Central memory CD8-positive, alpha-beta T cell (primary cell): ENCODE measurements at regions not wholly inside any gene's neighbourhood (a gene's known extent, or its start where the extent isn't known, plus 50 kb on each side); places are given as distances from the start of the nearest gene placed in this dataset.
"Not testable (repeated sequence)": the region's sequence is repeated elsewhere in the genome, so short reads cannot be mapped to it uniquely, and the experiment has no call there.

Experiments
- ATAC-seq: fragments of 150-1000 bp; cut with Tn5 transposase; replicated peaks from 2 replicates; pipeline ENCODE4 v1.10.0; 2022; ENCODE audit warnings: mild to moderate bottlenecking, moderate FRiP score, moderate number of reproducible peaks; ENCODE audit not compliant: poor library complexity, severe bottlenecking; ENCODE audit errors: extremely low read depth
- DNase-seq, 2 donors: peaks; one replicate each; pipeline ENCODE4 v3.0.0; 2021; ENCODE audit warnings: low spot score in 2 of 2
- H3K27ac Mint-ChIP-seq: one replicate; pipeline ENCODE4 v1.8.0; 2022; ENCODE audit warnings: low read depth, mild to moderate bottlenecking, moderate library complexity, mixed read lengths
- H3K27me3 Mint-ChIP-seq: one replicate; pipeline ENCODE4 v1.8.0; 2022; ENCODE audit warnings: mixed read lengths
- H3K36me3 Mint-ChIP-seq: one replicate; pipeline ENCODE4 v1.8.0; 2022; ENCODE audit warnings: mild to moderate bottlenecking, moderate library complexity, mixed read lengths; ENCODE audit not compliant: insufficient read depth
- H3K4me1 Mint-ChIP-seq: one replicate; pipeline ENCODE4 v1.8.0; 2022; ENCODE audit warnings: mixed read lengths
- H3K4me3 Mint-ChIP-seq: one replicate; pipeline ENCODE4 v1.8.0; 2022; ENCODE audit warnings: mild to moderate bottlenecking, moderate library complexity, mixed read lengths
- H3K9me3 Mint-ChIP-seq: one replicate; pipeline ENCODE4 v1.8.0; 2022; ENCODE audit warnings: mixed read lengths

DNA sequence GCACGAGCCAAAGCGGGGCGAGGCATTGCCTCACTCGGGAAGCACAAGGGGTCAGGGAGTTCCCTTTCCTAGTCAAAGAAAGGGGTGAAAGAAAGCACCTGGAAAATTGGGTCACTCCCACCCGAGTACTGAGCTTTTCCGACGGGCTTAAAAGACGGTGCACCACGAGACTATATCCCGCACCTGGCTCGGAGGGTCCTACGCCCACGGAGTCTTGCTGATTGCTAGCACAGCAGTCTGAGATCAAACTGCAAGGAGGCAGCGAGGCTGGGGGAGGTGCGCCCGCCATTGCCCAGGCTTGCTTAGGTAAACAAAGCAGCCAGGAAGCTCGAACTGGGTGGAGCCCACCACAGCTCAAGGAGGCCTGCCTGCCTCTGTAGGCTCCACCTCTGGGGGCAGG lies 172.2 kb upstream of the KCNH8 start:
- H3K36me3 Mint-ChIP-seq, DNase-seq, H3K27ac Mint-ChIP-seq, ATAC-seq, H3K4me3 Mint-ChIP-seq, H3K4me1 Mint-ChIP-seq: not testable (repeated sequence)
- Mint-ChIP-seq H3K27me3 (peaks cover 23% of the 10 kb centered on the region), H3K9me3 (peaks cover 14% of the 10 kb centered on the region)

DNA sequence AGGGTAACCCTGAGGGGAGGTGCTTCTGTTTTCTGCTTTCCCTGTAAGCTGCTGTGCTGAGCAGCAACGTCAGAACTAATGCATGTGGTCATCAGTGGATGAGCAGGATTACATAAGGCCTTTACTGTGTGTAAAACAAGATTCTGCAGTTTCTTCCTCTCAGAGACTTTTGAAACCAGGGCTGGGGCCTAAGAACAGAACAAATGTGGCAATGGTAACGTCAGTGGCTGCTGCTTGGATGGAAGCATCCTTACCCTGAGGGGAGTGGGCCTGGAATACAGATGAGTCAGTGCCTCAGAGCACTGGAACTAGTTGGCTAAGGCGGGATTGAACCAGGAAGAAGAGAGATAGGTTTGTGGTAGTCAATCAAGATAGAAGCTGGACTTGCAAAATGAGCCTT lies 180.2 kb upstream of the KCNH8 start:
- peaks cover 2% of the 10 kb centered on the region for H3K36me3 Mint-ChIP-seq
- ATAC-seq, result no peak

DNA sequence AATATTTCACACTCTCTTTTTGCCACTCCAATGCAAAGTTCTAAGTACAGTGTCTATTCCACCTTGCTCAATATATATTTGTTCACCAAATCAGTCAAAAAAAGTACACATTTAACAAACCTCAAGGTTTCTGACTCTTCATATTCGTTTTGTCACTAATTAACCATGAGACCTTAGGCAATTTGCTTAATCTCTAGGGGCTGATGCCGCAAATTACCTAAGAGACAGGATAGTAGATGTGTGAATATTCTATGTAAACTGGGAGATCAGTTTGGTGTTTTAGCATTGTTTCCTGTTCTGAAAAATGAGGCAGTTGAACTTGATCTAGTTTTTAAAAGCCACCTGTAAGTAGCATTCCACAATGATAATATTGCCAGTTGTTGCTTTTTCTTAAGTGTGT lies 182.5 kb upstream of the KCNH8 start:
- Mint-ChIP-seq H3K4me1 (no peaks in the 10 kb centered on the region), H3K27me3 (peaks cover 17% of the 10 kb centered on the region), H3K36me3 (peaks cover 2% of the 10 kb centered on the region), H3K9me3 (peaks cover 12% of the 10 kb centered on the region), H3K27ac (no peak overlapping the region), H3K4me3 (no peak overlapping the region)
- no peak for DNase-seq
- no peak for ATAC-seq

More for the DNA sequence above, 180.2 kb upstream of the KCNH8 start:
- no peak overlapping the region for H3K27ac Mint-ChIP-seq
- no peak for DNase-seq
- H3K9me3 Mint-ChIP-seq, result peaks cover 6% of the 10 kb centered on the region
- no peak overlapping the region for H3K4me3 Mint-ChIP-seq
- peaks cover 17% of the 10 kb centered on the region for H3K27me3 Mint-ChIP-seq
- H3K4me1 Mint-ChIP-seq, result no peaks in the 10 kb centered on the region

DNA sequence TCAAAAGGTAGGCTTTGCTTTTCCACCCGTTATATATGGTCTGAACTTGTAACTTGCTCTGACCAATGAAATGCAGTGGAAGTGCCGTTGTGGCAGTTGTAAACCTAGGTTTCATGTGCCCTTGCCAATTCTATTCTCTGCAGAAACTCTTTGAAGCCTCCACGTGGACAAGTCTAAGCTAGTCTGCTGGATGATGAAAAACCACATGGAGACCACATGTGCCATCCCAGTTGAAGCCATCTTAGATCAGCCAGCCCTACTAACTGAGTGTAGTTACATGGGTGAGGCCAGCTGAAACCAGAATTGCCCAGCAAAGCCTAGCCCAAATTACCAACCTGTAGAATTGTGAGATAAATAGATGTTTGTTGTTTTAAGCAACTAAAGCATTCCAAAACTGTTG lies 183.7 kb upstream of the KCNH8 start:
- ATAC-seq (no peak), DNase-seq (no peak)
- H3K4me3 Mint-ChIP-seq, result no peak overlapping the region
- H3K9me3 Mint-ChIP-seq, result peaks cover 12% of the 10 kb centered on the region
- no peaks in the 10 kb centered on the region for H3K4me1 Mint-ChIP-seq
- H3K27ac Mint-ChIP-seq, result no peak overlapping the region
- H3K27me3 Mint-ChIP-seq, result peaks cover 13% of the 10 kb centered on the region
- H3K36me3 Mint-ChIP-seq, result peaks cover 2% of the 10 kb centered on the region

DNA sequence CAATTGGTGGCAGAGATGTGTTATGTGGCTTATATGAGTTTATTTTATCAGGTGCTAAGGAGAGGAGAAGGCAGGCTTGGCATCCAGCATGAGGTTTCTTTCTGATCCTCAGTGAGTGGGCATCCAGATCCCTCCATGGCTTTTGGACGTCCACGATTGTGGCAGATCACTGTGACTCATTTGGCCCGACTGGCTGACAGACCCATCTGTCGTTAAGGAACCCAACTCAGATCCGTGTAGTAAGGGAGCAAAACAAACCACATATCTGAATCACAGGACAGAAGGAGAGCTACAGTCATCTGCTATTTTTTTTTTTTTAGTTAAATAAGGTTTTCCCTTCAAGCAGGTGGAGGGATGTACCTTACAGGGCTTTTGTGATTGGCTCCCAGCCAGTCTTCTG lies 197.0 kb upstream of the KCNH8 start:
- H3K4me3 Mint-ChIP-seq, result no peak overlapping the region
- no peaks in the 10 kb centered on the region for H3K4me1 Mint-ChIP-seq
- H3K27me3 Mint-ChIP-seq, result peaks cover 30% of the 10 kb centered on the region
- no peaks in the 10 kb centered on the region for H3K9me3 Mint-ChIP-seq
- H3K27ac Mint-ChIP-seq, result no peak overlapping the region
- DNase-seq (no peak), ATAC-seq (no peak)
- H3K36me3 Mint-ChIP-seq, result no peaks in the 10 kb centered on the region

DNA sequence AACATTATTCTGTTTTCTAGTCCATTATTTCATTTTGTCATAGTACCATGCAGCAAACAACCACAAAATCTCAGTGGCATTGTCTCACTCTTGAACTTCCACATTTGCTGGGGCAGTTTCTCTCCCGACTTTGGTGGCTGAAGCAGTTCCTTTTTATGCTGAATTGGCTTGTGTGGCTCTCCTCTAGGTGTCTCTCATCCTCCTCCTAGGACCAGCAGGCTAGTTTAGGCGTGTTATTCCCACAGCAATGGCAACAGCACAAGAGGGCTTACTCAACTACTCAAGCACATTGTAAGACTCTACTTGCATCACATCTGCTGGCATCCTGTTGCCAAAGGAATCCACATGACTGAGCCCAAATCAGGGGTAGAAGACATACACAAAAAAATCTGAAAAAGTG lies 201.8 kb upstream of the KCNH8 start:
- Mint-ChIP-seq H3K27me3 (peaks cover 28% of the 10 kb centered on the region), H3K36me3 (no peaks in the 10 kb centered on the region), H3K4me3 (no peak overlapping the region), H3K27ac (no peak overlapping the region), H3K9me3 (no peaks in the 10 kb centered on the region), H3K4me1 (no peaks in the 10 kb centered on the region)
- DNase-seq (no peak), ATAC-seq (no peak)

DNA sequence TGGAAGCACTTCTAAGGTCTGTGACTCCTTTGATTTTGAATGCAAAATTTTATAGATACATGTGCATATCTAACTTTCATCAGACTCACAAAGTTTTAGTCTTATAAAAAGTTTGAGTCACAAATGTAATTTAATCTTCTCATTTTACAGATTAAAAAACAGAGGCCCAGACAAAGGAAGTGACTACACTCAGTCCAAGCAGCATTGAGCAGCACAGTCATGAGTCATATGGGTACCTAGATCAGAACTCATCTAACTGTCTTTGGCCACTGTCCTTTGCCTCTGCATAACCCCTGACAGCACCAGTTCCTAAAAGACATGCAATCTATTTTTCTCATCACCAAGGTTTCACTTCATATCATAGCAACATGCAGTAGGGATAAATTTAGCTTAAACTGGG lies 210.7 kb upstream of the KCNH8 start:
- Mint-ChIP-seq H3K36me3 (no peaks in the 10 kb centered on the region), H3K27ac (no peak overlapping the region), H3K27me3 (no peaks in the 10 kb centered on the region), H3K4me1 (no peaks in the 10 kb centered on the region), H3K4me3 (no peak overlapping the region), H3K9me3 (peaks cover 5% of the 10 kb centered on the region)
- ATAC-seq (no peak), DNase-seq (no peak)

DNA sequence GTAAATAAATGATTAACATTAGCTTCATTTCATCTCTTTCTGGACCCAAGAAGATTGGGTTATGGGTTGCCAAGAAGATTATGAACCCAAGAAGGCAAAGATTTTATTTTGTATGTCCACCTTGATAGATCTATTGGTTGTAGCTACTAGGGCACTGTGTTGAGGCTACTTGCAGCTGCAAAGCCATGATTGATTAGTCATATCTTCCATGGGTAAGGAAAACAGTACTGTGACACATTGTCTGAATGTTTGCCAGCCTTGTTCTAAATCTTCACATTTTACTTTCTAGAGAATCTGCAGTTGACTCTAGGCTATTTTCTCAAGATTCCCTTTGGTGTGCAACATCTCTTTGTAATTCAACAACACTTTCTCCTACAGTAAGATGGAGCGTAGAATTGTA lies 229.2 kb upstream of the KCNH8 start:
- Mint-ChIP-seq H3K4me1 (no peaks in the 10 kb centered on the region), H3K36me3 (peaks cover 2% of the 10 kb centered on the region), H3K27me3 (peaks cover 18% of the 10 kb centered on the region), H3K27ac (no peak overlapping the region), H3K9me3 (peaks cover 6% of the 10 kb centered on the region), H3K4me3 (no peak overlapping the region)
- DNase-seq (no peak), ATAC-seq (no peak)

DNA sequence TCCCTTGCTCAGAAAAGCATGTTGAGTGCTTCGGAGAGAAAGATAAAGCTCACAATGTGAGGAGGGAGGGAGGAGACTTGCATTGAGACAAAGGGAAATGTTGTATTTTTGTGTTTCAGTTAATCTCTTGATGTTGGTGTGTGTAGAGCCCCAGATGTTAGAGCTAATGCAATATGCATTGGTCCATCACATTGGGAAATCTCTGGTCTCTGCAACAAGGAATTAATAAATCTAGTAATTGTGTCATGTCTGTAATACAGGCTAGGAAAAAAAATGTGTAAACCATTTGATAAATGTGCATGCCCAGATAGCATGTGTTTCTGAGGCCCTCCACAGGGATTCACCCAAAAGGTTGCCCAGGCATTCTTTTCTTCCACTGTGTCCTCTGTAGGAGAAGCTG lies 230.4 kb upstream of the KCNH8 start:
- ATAC-seq (no peak), DNase-seq (no peak)
- Mint-ChIP-seq H3K4me1 (no peaks in the 10 kb centered on the region), H3K27ac (no peak overlapping the region), H3K27me3 (peaks cover 18% of the 10 kb centered on the region), H3K4me3 (no peak overlapping the region), H3K36me3 (peaks cover under 1% of the 10 kb centered on the region), H3K9me3 (peaks cover 6% of the 10 kb centered on the region)

DNA sequence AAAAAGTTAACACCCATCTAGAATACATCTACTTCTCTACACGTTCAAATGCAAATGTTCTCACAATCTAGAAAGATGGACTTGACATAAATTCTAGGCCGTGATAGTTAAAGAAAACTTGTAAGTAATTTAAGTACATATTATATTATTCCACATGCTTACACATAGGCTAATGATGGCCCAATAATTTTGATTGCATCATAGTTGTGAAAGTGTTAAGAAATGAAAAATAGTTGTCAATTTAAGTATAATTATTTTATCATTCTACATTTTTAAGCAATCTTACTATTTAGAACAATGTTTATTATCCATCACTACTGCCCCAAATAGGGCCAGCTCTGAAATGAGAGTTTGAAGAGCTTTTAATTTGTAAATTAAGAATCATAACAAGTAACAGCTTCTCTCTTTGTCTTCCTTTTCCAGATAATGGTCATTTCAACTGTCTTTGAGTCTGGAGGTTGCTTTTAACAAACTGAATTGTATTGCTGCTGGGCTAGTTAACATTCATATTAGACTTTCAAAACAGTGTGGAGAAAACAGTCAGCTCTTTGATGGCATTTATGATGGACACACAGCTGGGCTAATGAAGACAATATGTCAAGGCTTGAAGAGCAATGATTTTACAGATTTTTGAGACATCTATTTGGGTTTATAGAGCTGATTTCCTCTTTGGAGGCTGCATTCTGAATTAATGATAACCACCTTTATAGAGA lies 246.1 kb upstream of the KCNH8 start:
- Mint-ChIP-seq H3K27me3 (peaks cover 33% of the 10 kb centered on the region), H3K36me3 (no peaks in the 10 kb centered on the region), H3K9me3 (no peaks in the 10 kb centered on the region), H3K4me1 (no peaks in the 10 kb centered on the region), H3K4me3 (no peak overlapping the region), H3K27ac (no peak overlapping the region)
- ATAC-seq, result no peak
- no peak for DNase-seq

DNA sequence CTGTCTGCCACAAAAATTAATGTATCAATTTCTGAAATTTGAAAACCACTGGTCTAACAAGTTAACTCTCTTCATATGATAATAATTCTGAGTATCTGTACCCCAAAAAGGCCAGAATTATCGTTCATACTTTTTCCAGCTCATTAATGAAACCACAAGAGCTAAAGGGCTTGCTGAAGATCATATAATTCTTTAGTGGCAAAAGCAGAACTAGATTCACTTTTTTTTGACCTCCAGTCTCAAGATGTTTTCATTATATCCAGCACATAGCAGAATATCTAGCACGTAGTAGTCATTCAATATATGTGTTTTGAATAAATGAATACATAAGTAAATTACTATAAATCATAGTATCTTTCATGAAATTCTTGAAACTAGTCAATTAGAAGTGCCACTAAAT lies 246.7 kb upstream of the KCNH8 start:
- peaks cover 40% of the 10 kb centered on the region for H3K27me3 Mint-ChIP-seq
- no peak overlapping the region for H3K27ac Mint-ChIP-seq
- DNase-seq, result no peak
- ATAC-seq, result no peak
- H3K36me3 Mint-ChIP-seq, result no peaks in the 10 kb centered on the region
- no peaks in the 10 kb centered on the region for H3K4me1 Mint-ChIP-seq
- H3K9me3 Mint-ChIP-seq, result no peaks in the 10 kb centered on the region
- H3K4me3 Mint-ChIP-seq, result no peak overlapping the region

DNA sequence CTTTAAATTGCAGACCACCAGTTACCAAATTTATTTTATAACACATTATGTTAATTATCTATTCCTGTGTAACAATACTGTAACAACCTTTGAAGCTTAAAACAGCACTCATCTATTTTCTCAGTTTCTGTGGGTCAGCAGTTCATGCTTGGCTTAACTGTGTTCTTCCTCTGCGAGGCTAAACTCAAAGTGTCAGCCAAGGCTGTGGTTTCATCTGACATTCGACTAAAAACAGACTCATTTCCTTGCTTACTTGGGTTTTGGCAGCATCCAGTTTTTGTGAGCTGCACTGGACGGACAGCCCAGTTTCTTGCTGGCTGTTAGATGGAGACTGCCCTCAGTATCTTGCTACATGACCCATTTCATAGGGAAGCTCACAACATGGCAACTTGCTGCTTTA lies 247.3 kb upstream of the KCNH8 start:
- Mint-ChIP-seq H3K4me3 (no peak overlapping the region), H3K27me3 (peaks cover 46% of the 10 kb centered on the region), H3K9me3 (no peaks in the 10 kb centered on the region), H3K36me3 (no peaks in the 10 kb centered on the region), H3K4me1 (no peaks in the 10 kb centered on the region), H3K27ac (no peak overlapping the region)
- ATAC-seq (no peak), DNase-seq (no peak)

DNA sequence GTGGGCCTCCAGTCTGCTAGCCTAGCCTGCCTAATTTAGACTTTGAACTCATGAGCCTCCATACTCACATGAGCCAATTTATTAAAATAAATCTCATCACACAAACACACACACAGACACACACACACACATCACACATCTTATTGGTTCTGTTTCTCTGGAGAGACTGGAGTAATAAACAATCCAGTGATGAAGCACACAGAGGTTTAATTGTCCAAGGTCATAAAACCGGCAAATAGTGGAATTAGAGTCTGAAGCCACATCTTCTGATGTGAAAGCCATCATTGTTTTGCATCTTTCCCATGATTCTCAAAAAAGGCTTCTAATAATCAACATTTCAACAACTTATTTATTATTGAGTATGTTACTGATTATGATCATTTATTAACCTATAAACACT lies 249.4 kb upstream of the KCNH8 start:
- Mint-ChIP-seq H3K4me3 (no peak overlapping the region), H3K4me1 (no peaks in the 10 kb centered on the region), H3K36me3 (no peaks in the 10 kb centered on the region), H3K27ac (no peak overlapping the region), H3K27me3 (peaks cover 50% of the 10 kb centered on the region), H3K9me3 (no peaks in the 10 kb centered on the region)
- ATAC-seq, result no peak
- no peak for DNase-seq
